SK-N-SH (cell line): ENCODE measurements at regions not wholly inside any gene's neighbourhood (a gene's known extent, or its start where the extent isn't known, plus 50 kb on each side); places are given as distances from the start of the nearest gene placed in this dataset.
A peak's percentile ranks its signal among the peaks of the same experiment; 100 is the strongest.

Source experiments
- CTCF ChIA-PET: fragments of 300-600, 350-600 bp; formaldehyde crosslinking; extraction: SDS; loops from one replicate; lab custom pipeline; 2021; lab: Yijun Ruan, JAX
- POLR2A ChIA-PET: fragments of 350-600 bp; sonication (Branson Sonifier 250); formaldehyde crosslinking; extraction: SDS; loops from one replicate; lab custom pipeline; 2020; ENCODE audit warnings: antibody characterized with exemption, inconsistent platforms; lab: Yijun Ruan, JAX
- DNase-seq: peaks from one replicate; pipeline ENCODE4 v3.0.0; 2012
- H2AFZ ChIP-seq: fragments of 200-600 bp; sonication (generic); 2 replicates; pipeline ENCODE4 v1.8.1; 2016; ENCODE audit warnings: antibody characterized with exemption, mild to moderate bottlenecking, low read depth
- H3F3A ChIP-seq: fragments of 200-600 bp; sonication (generic); replicated peaks from 2 replicates; pipeline ENCODE3; 2016; ENCODE audit warnings: antibody characterized with exemption, mild to moderate bottlenecking; ENCODE audit not compliant: insufficient read depth
- H3K27ac ChIP-seq, 2 experiments: fragments of 200-500 bp in 1 of 2; fragments of 200-600 bp in 1 of 2; sonication (Bioruptor generic) in 1 of 2; sonication (generic), shearing (Covaris generic) in 1 of 2; 2 replicates each; pipeline versions ENCODE4 v1.5.1 to v1.6.1; 2014 to 2016; ENCODE audit warnings: low read depth in 2 of 2, inconsistent platforms in 1 of 2, low read length in 1 of 2, mild to moderate bottlenecking in 1 of 2, mixed read lengths in 1 of 2
- H3K27me3 ChIP-seq: fragments of 200-600 bp; sonication (generic), shearing (Covaris generic); 2 replicates; pipeline ENCODE4 v1.6.1; 2016; ENCODE audit warnings: mixed run types; ENCODE audit not compliant: insufficient read depth
- H3K36me3 ChIP-seq, 2 experiments: fragments of 200-500 bp in 1 of 2; fragments of 200-600 bp in 1 of 2; sonication (Bioruptor generic) in 1 of 2; sonication (generic) in 1 of 2; replicated peaks in 1 of 2; 2 replicates each; pipeline versions ENCODE3 to v1.5.1; 2014 to 2016; ENCODE audit warnings: low read length in 1 of 2, mild to moderate bottlenecking in 1 of 2; ENCODE audit not compliant: insufficient read depth in 2 of 2, control insufficient read depth in 1 of 2
- H3K4me1 ChIP-seq, 2 experiments: fragments of 200-500 bp in 1 of 2; fragments of 200-600 bp in 1 of 2; sonication (Bioruptor generic) in 1 of 2; sonication (generic), shearing (Covaris generic) in 1 of 2; 2 replicates each; pipeline versions ENCODE4 v1.5.1 to v1.6.1; 2014 to 2016; ENCODE audit warnings: low read depth in 1 of 2, low read length in 1 of 2, mixed run types in 1 of 2; ENCODE audit not compliant: insufficient read depth in 2 of 2, control insufficient read depth in 1 of 2
- H3K4me2 ChIP-seq: fragments of 200-600 bp; sonication (generic), shearing (Covaris generic); 2 replicates; pipeline ENCODE4 v1.6.1; 2017; ENCODE audit warnings: mixed run types
- H3K4me3 ChIP-seq, 2 experiments: fragments of 200-500 bp in 1 of 2; fragments of 200-600 bp in 1 of 2; sonication (Bioruptor generic) in 1 of 2; sonication (generic), shearing (Covaris generic) in 1 of 2; 2 replicates each; pipeline versions ENCODE4 v1.5.1 to v1.8.1; 2014 to 2016; ENCODE audit warnings: low read depth in 2 of 2, inconsistent platforms in 1 of 2, low read length in 1 of 2, mild to moderate bottlenecking in 1 of 2, mixed read lengths in 1 of 2, moderate library complexity in 1 of 2
- H3K79me2 ChIP-seq: fragments of 200-600 bp; sonication (generic); 2 replicates; pipeline ENCODE4 v1.8.1; 2017; ENCODE audit warnings: mild to moderate bottlenecking; ENCODE audit not compliant: insufficient read depth
- H3K9ac ChIP-seq: fragments of 200-600 bp; sonication (generic); 2 replicates; pipeline ENCODE4 v1.6.1; 2017; ENCODE audit warnings: mixed run types
- H3K9me2 ChIP-seq: fragments of 200-600 bp; sonication (generic); 2 replicates; pipeline ENCODE4 v1.6.1; 2017; ENCODE audit warnings: mixed run types
- H3K9me3 ChIP-seq: fragments of 200-600 bp; sonication (generic); 2 replicates; pipeline ENCODE4 v1.6.1; 2017; ENCODE audit warnings: mixed run types, mild to moderate bottlenecking, moderate library complexity
- H4K20me1 ChIP-seq: fragments of 200-600 bp; sonication (generic); 2 replicates; pipeline ENCODE4 v1.6.1; 2017; ENCODE audit warnings: mild to moderate bottlenecking, mixed run types; ENCODE audit not compliant: insufficient read depth
- ELF1 ChIP-seq: IDR thresholded peaks from 2 replicates; pipeline ENCODE4 v1.4.0; 2012
- RAD21 ChIP-seq: IDR thresholded peaks from 2 replicates; pipeline ENCODE4 v1.6.1; 2012; ENCODE audit warnings: mild to moderate bottlenecking, low read length
- RFX5 ChIP-seq: IDR thresholded peaks from 2 replicates; pipeline ENCODE4 v1.6.1; 2012; ENCODE audit warnings: mild to moderate bottlenecking, improper control_type of control experiment, low read length
- SMC3 ChIP-seq: IDR thresholded peaks from 2 replicates; pipeline ENCODE4 v1.6.1; 2012; ENCODE audit warnings: low read depth, low read length, improper control_type of control experiment
- USF2 ChIP-seq: fragments of 150-350 bp; IDR thresholded peaks from 2 replicates; pipeline ENCODE4 v1.6.1; 2017; ENCODE audit warnings: antibody characterized with exemption, low read length, low read depth, borderline replicate concordance
- ZBTB33 ChIP-seq: IDR thresholded peaks from 2 replicates; pipeline ENCODE4 v1.4.0; 2012; ENCODE audit warnings: low read depth, borderline replicate concordance
- WGBS: methylation state at CpG from one replicate; pipeline ENCODE4 v1.1.6; 2017; ENCODE audit warnings: low lambda C conversion rate; 5-methylcytosine and 5-hydroxymethylcytosine counted together
- TF ChIP-seq, protein P1 (sequence below): fragments of 200-600 bp; sonication (generic); IDR thresholded peaks from 2 replicates; pipeline ENCODE4 v1.6.1; 2017; ENCODE audit warnings: antibody characterized with exemption, mild to moderate bottlenecking, moderate library complexity

GRCh38 chr3:146331967-146332366 lies 81.1 kb upstream of the PLSCR4 start (continued):
- TF ChIP-seq ZBTB33 = no peak

DNA sequence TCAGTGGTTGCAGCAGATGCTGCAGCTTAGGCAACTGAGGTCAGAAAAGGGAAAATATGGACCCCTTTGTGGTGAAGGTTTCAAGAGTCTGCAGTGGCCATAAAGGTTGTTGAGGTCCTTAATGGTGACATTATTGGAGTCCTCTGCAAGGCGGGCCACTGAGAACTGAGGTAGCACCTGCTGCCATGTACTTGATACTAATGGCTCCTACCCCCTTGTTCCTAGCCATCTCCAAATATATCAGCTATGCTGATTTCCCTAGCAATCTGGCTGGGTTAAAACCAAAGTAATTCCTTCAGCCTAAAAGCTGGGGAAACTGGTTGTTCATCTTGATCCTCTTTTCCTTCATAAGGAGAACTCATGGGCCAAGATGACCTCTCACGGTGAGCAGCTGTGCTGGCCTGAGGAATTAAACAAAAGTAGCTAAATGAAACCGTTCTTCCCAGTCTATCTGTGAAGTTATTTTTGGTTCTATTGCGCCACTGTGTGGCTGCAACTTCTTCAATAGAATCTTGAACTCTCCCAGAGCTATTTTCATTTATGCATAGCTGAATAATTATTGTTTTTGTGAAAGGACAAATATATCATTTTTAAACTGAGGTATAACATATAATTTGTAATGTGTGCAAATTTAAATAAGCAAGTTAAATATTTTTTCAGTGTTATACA lies 76.1 kb upstream of the PLSCR4 start:
- no peaks in the 10 kb centered on the region for H3K79me2 ChIP-seq
- no peak overlapping the region for H3K9ac ChIP-seq
- DNase-seq = peak; percentile 1
- H3K4me1 ChIP-seq = no peaks in the 10 kb centered on the region
- H3F3A ChIP-seq = no peaks in the 10 kb centered on the region
- H3K9me3 ChIP-seq = no peaks in the 10 kb centered on the region
- peak; percentile 43 for TF ChIP-seq SMC3
- TF ChIP-seq, protein P1, sequence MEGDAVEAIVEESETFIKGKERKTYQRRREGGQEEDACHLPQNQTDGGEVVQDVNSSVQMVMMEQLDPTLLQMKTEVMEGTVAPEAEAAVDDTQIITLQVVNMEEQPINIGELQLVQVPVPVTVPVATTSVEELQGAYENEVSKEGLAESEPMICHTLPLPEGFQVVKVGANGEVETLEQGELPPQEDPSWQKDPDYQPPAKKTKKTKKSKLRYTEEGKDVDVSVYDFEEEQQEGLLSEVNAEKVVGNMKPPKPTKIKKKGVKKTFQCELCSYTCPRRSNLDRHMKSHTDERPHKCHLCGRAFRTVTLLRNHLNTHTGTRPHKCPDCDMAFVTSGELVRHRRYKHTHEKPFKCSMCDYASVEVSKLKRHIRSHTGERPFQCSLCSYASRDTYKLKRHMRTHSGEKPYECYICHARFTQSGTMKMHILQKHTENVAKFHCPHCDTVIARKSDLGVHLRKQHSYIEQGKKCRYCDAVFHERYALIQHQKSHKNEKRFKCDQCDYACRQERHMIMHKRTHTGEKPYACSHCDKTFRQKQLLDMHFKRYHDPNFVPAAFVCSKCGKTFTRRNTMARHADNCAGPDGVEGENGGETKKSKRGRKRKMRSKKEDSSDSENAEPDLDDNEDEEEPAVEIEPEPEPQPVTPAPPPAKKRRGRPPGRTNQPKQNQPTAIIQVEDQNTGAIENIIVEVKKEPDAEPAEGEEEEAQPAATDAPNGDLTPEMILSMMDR = peak; percentile 76
- TF ChIP-seq USF2 = no peak
- TF ChIP-seq RAD21 = peak; percentile 59
- H3K27me3 ChIP-seq = 0 out of 2 replicates have a peak, but pooled peaks cover 12% of the 10 kb centered on the region
- CTCF ChIA-PET = interaction anchor here (0.7 to 1.8 kb wide), 6 partner anchors 14 to 262 kb away, joined by 3 to 10 read pairs (median 3); no protein-coding TSS in a partner anchor
- no peak overlapping the region for H3K4me3 ChIP-seq
- POLR2A ChIA-PET = no interaction called here
- no peak overlapping the region for H3K27ac ChIP-seq
- H2AFZ ChIP-seq = no peak overlapping the region
- H3K36me3 ChIP-seq = no peaks in the 10 kb centered on the region
- no peaks in the 10 kb centered on the region for H4K20me1 ChIP-seq
- 9% methylated on average over 4 of the region's 4 CpGs for WGBS
- no peak overlapping the region for H3K4me2 ChIP-seq
- H3K9me2 ChIP-seq = no peaks in the 10 kb centered on the region

DNA sequence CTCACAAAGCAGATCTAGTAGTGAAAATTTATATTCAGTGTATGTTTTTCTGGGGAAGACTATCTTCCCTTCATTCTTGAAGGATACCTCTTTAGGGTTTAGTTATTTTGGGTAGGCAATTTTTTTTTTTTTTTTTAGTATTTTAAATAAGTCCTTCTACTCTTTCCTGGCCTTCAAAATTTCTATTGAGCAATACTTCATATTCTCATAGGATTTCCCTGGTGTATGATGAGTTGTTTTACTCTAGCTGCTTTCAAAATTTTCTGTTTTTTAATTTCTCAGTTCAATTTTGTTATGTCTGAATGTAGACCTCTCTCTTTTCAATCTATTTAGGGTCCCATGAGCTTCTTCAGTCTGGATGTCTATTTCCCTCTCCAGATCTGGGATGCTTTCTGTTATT lies 74.3 kb upstream of the PLSCR4 start:
- H3K9me3 ChIP-seq = no peaks in the 10 kb centered on the region
- ChIA-PET POLR2A (no interaction called here), CTCF (no interaction called here)
- no peak overlapping the region for H2AFZ ChIP-seq
- no peaks in the 10 kb centered on the region for H3K36me3 ChIP-seq
- H3F3A ChIP-seq = no peaks in the 10 kb centered on the region
- H3K79me2 ChIP-seq = no peaks in the 10 kb centered on the region
- DNase-seq = no peak
- H3K4me2 ChIP-seq = no peak overlapping the region
- no peak overlapping the region for H3K4me3 ChIP-seq
- H3K9ac ChIP-seq = no peak overlapping the region
- TF ChIP-seq RFX5 = no peak
- no peak for TF ChIP-seq ELF1
- H4K20me1 ChIP-seq = no peaks in the 10 kb centered on the region
- H3K27me3 ChIP-seq = 0 out of 2 replicates have a peak, but pooled peaks cover 10% of the 10 kb centered on the region
- H3K27ac ChIP-seq = no peak overlapping the region
- no peaks in the 10 kb centered on the region for H3K4me1 ChIP-seq
- no peaks in the 10 kb centered on the region for H3K9me2 ChIP-seq
